PC-3 (cell line): ENCODE measurements at regions not wholly inside any gene's neighbourhood (a gene's known extent, or its start where the extent isn't known, plus 50 kb on each side); places are given as distances from the start of the nearest gene placed in this dataset.

ENCODE experiments used
- ATAC-seq: fragments of 200-7000 bp; cut with Tn5 transposase; 2 replicates; pipeline ENCODE4 v1.9.1; 2020; ENCODE audit warnings: mild to moderate bottlenecking, moderate library complexity
- BruUV-seq: library from RNA; stranded (reverse); fragments of 400-500 nt; replicated peaks from 2 replicates; lab custom pipeline; 2021; lab: Mats Ljungman, UMichigan
- CTCF ChIA-PET: fragments of 300-600 bp; sonication (Branson Sonifier 250); formaldehyde crosslinking; loops from one replicate; lab custom pipeline; 2022; ENCODE audit warnings: antibody characterized with exemption; lab: Charles Lee
- POLR2A ChIA-PET: fragments of 300-600 bp; sonication (Branson Sonifier 250); formaldehyde crosslinking; loops from one replicate; lab custom pipeline; 2022; ENCODE audit warnings: antibody characterized with exemption; ENCODE audit not compliant: unreplicated experiment; lab: Charles Lee
- DNase-seq: peaks from one replicate; pipeline ENCODE4 v3.0.0-alpha.2; 2015
- H2AFZ ChIP-seq: fragments of 300-600 bp; sonication (generic); 2 replicates; pipeline ENCODE4 v1.6.0; 2016; ENCODE audit warnings: antibody characterized with exemption, low read length
- H3F3A ChIP-seq: fragments of 300-600 bp; sonication (generic); one replicate; pipeline ENCODE4 v1.6.0; 2017; ENCODE audit warnings: antibody characterized with exemption, low read length, control low read depth, mild to moderate bottlenecking; ENCODE audit not compliant: unreplicated experiment
- H3K27ac ChIP-seq: fragments of 300-600 bp; sonication (generic); 2 replicates; pipeline ENCODE4 v1.5.1; 2016; ENCODE audit warnings: mild to moderate bottlenecking, low read length
- H3K27me3 ChIP-seq: fragments of 300-600 bp; sonication (generic); 2 replicates; pipeline ENCODE4 v1.6.1; 2016; ENCODE audit warnings: low read length, mixed read lengths
- H3K36me3 ChIP-seq: fragments of 300-600 bp; sonication (generic); 2 replicates; pipeline ENCODE4 v1.6.1; 2016; ENCODE audit warnings: low read depth, mixed run types, low read length, mixed read lengths
- H3K4me1 ChIP-seq: fragments of 300-600 bp; sonication (generic); 2 replicates; pipeline ENCODE4 v1.5.1; 2016; ENCODE audit warnings: low read length; ENCODE audit not compliant: insufficient read depth
- H3K4me2 ChIP-seq: fragments of 300-600 bp; sonication (generic); 2 replicates; pipeline ENCODE4 v1.6.0; 2016; ENCODE audit warnings: low read length
- H3K4me3 ChIP-seq: fragments of 300-600 bp; sonication (generic); 2 replicates; pipeline ENCODE4 v1.5.1; 2016; ENCODE audit warnings: mild to moderate bottlenecking, low read length, mixed read lengths
- H3K79me2 ChIP-seq: fragments of 300-600 bp; sonication (generic); 2 replicates; pipeline ENCODE4 v1.6.1; 2017; ENCODE audit warnings: low read length, mixed read lengths
- H3K9ac ChIP-seq: fragments of 300-600 bp; sonication (generic); 2 replicates; pipeline ENCODE4 v1.6.0; 2016; ENCODE audit warnings: mild to moderate bottlenecking, low read length
- H3K9me2 ChIP-seq: fragments of 300-600 bp; sonication (generic); replicated peaks from 2 replicates; pipeline ENCODE4 v1.6.1; 2016; ENCODE audit warnings: mixed run types, low read length, mixed read lengths
- H3K9me3 ChIP-seq: fragments of 300-600 bp; sonication (generic); 2 replicates; pipeline ENCODE4 v1.6.1; 2016; ENCODE audit warnings: low read length, mixed read lengths
- H4K20me1 ChIP-seq: fragments of 300-600 bp; sonication (generic); 2 replicates; pipeline ENCODE4 v1.6.1; 2016; ENCODE audit warnings: low read length, mixed read lengths
- EZH2 ChIP-seq: fragments of 300-600 bp; sonication (generic); IDR thresholded peaks from one replicate; pipeline ENCODE4 v1.6.1; 2017; ENCODE audit warnings: antibody characterized with exemption, mild to moderate bottlenecking, low read length; ENCODE audit not compliant: unreplicated experiment
- EZH2phosphoT487 ChIP-seq: fragments of 300-600 bp; sonication (generic); IDR thresholded peaks from 2 replicates; pipeline ENCODE4 v1.6.1; 2018; ENCODE audit warnings: mild to moderate bottlenecking, antibody characterized with exemption, low read length, borderline replicate concordance
- intact Hi-C: fragments of 100-400 bp; cut with micrococcal nuclease; formaldehyde crosslinking; loops from 2 replicates; pipeline ENCODE4 v1.9.0; 2023
- TF ChIP-seq, protein P1 (sequence below): fragments of 300-600 bp; sonication (generic); conservative IDR thresholded peaks from 2 replicates; pipeline ENCODE4 v1.5.1; 2017; ENCODE audit warnings: antibody characterized with exemption, low read depth, mild to moderate bottlenecking, low read length

DNA sequence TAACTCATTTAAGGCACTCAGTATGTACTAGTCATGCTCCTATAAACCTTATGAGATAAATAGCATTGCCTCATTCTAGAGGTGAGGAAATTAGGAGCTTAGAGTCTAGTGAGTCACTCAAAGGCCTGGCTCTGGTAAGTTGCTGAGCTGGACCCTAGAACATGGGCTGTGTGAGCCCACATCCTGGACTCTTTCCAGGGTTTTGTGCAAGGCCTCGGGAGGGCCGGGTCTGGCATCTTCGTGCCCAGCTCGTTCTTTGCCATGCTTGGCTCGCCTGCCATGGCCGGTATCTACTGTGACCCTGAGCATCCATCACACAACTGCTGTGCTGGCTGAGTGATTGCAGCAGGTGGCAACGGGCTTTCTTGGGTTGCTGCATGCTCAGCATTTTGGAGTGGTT is 168.0 kb downstream of the LPIN1 start:
- DNase-seq, result no peak
- no peak for ATAC-seq
- Histone ChIP-seq H3K9me2 (no peaks in the 10 kb centered on the region), H3K4me3 (no peak overlapping the region), H3K4me2 (no peak overlapping the region), H3K27me3 (no peaks in the 10 kb centered on the region), H4K20me1 (no peaks in the 10 kb centered on the region), H3F3A (no peaks in the 10 kb centered on the region), H3K36me3 (no peaks in the 10 kb centered on the region), H2AFZ (no peak overlapping the region), H3K9ac (no peak overlapping the region), H3K79me2 (no peaks in the 10 kb centered on the region), H3K9me3 (no peaks in the 10 kb centered on the region), H3K4me1 (no peaks in the 10 kb centered on the region), H3K27ac (no peak overlapping the region)
- intact Hi-C loops, result no loop called here
- BruUV-seq, result no TSS peak
- TF ChIP-seq EZH2phosphoT487, result no peak
- no peak for TF ChIP-seq EZH2
- TF ChIP-seq, protein P1, sequence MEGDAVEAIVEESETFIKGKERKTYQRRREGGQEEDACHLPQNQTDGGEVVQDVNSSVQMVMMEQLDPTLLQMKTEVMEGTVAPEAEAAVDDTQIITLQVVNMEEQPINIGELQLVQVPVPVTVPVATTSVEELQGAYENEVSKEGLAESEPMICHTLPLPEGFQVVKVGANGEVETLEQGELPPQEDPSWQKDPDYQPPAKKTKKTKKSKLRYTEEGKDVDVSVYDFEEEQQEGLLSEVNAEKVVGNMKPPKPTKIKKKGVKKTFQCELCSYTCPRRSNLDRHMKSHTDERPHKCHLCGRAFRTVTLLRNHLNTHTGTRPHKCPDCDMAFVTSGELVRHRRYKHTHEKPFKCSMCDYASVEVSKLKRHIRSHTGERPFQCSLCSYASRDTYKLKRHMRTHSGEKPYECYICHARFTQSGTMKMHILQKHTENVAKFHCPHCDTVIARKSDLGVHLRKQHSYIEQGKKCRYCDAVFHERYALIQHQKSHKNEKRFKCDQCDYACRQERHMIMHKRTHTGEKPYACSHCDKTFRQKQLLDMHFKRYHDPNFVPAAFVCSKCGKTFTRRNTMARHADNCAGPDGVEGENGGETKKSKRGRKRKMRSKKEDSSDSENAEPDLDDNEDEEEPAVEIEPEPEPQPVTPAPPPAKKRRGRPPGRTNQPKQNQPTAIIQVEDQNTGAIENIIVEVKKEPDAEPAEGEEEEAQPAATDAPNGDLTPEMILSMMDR, result no peak
- ChIA-PET POLR2A (no interaction called here), CTCF (no interaction called here)

DNA sequence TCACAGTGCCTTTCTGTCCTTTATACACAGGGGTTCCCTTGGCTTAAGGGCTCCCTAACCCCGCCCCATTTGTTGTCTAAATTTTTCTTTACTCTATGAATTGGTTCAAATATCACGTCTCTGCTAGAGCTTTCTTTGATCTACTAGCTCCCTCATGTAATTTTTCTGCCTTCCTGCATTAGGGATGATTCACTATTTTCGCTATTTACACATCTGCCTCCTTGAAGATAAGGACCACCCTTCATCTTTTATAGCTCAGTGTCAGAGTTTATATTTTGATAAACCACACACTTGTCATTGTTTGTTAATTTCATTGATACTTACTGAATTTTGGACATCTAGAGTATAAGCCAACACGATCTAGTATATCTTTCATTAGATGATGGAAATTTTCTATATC is 169.2 kb downstream of the LPIN1 start:
- no peak overlapping the region for H3K4me2 ChIP-seq
- no peaks in the 10 kb centered on the region for H3F3A ChIP-seq
- H3K4me3 ChIP-seq, result no peak overlapping the region
- H3K9me2 ChIP-seq, result no peaks in the 10 kb centered on the region
- ChIA-PET CTCF (no interaction called here), POLR2A (no interaction called here)
- H3K36me3 ChIP-seq, result no peaks in the 10 kb centered on the region
- ATAC-seq (no peak), DNase-seq (no peak)
- no peaks in the 10 kb centered on the region for H3K79me2 ChIP-seq
- H3K4me1 ChIP-seq, result no peaks in the 10 kb centered on the region
- BruUV-seq, result no TSS peak
- intact Hi-C loops, result no loop called here
- no peak overlapping the region for H3K9ac ChIP-seq
- TF ChIP-seq EZH2phosphoT487, result no peak
- no peak for TF ChIP-seq EZH2
- H4K20me1 ChIP-seq, result no peaks in the 10 kb centered on the region
- H3K27me3 ChIP-seq, result no peaks in the 10 kb centered on the region
- H2AFZ ChIP-seq, result no peak overlapping the region
- no peak overlapping the region for H3K27ac ChIP-seq
- no peaks in the 10 kb centered on the region for H3K9me3 ChIP-seq

DNA sequence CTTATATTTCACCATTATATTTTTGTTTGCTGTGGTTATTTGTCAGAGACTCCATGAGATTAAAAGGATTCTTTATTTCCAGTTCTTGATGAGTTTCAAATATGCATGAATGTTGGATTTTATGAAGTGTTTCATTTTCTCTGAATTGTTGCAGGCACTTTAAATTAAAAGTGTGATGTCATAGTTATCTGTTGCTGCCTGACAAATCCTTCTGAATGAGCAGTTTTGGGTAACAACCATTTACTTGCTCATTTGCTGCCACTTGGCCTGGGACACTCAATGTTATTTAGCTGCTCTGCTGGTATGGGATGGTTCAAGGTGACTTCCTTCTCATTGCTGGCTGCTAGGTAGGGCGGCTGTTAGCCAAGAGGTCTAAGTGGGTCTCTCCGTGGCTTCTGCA is 173.5 kb downstream of the LPIN1 start:
- no peak for ATAC-seq
- Histone ChIP-seq H3K79me2 (no peaks in the 10 kb centered on the region), H3K4me3 (no peak overlapping the region), H3K9me2 (no peaks in the 10 kb centered on the region), H4K20me1 (no peaks in the 10 kb centered on the region), H3K9me3 (no peaks in the 10 kb centered on the region), H2AFZ (no peak overlapping the region), H3K9ac (no peak overlapping the region), H3K36me3 (no peaks in the 10 kb centered on the region), H3K4me1 (no peaks in the 10 kb centered on the region), H3K4me2 (no peak overlapping the region), H3K27ac (no peak overlapping the region), H3K27me3 (no peaks in the 10 kb centered on the region), H3F3A (no peaks in the 10 kb centered on the region)
- TF ChIP-seq EZH2phosphoT487, result no peak
- TF ChIP-seq, protein P1, result no peak
- TF ChIP-seq EZH2, result no peak
- DNase-seq, result no peak
- intact Hi-C loops, result no loop called here
- BruUV-seq, result no TSS peak
- ChIA-PET CTCF (no interaction called here), POLR2A (no interaction called here)
